ENCODE measurements at regions not wholly inside any gene's neighbourhood (a gene's known extent, or its start where the extent isn't known, plus 50 kb on each side); places are given as distances from the start of the nearest gene placed in this dataset.

- peaks cover 3% of the 10 kb centered on the region for H3K27me3 Mint-ChIP-seq
- H3K27ac Mint-ChIP-seq, result no peak overlapping the region
- H3K4me3 Mint-ChIP-seq (ENCODE audit: low read depth), result no peak overlapping the region
- no peaks in the 10 kb centered on the region for H3K9me3 Mint-ChIP-seq (ENCODE audit: low read depth)
- DNase-seq (ENCODE audit: low spot score, unreplicated experiment), result no peak
- no peaks in the 10 kb centered on the region for H3K36me3 Mint-ChIP-seq (ENCODE audit: insufficient read depth)
- no peak for TF ChIP-seq CTCF (IDR thresholded peaks at IDR 0.05; ENCODE audit: unreplicated experiment)
- no peaks in the 10 kb centered on the region for H3K4me1 Mint-ChIP-seq (ENCODE audit: low read depth)
Observed at GRCh38 chr4:108400309-108400708, 220.1 kb upstream of the RPL34 start.

GRCh38 chr4:108399610-108400265, 220.6 kb upstream of the RPL34 start:
- no peak for DNase-seq (ENCODE audit: low spot score, unreplicated experiment)
- Mint-ChIP-seq H3K27me3 (peaks cover 3% of the 10 kb centered on the region), H3K9me3 (ENCODE audit: low read depth) (no peaks in the 10 kb centered on the region), H3K4me3 (ENCODE audit: low read depth) (no peak overlapping the region), H3K4me1 (ENCODE audit: low read depth) (no peaks in the 10 kb centered on the region), H3K36me3 (ENCODE audit: insufficient read depth) (no peaks in the 10 kb centered on the region), H3K27ac (no peak overlapping the region)
- no peak for TF ChIP-seq CTCF (IDR thresholded peaks at IDR 0.05; ENCODE audit: unreplicated experiment)

GRCh38 chr4:108398836-108399235, 221.5 kb upstream of the RPL34 start:
- no peaks in the 10 kb centered on the region for H3K36me3 Mint-ChIP-seq (ENCODE audit: insufficient read depth)
- no peak for TF ChIP-seq CTCF (IDR thresholded peaks at IDR 0.05; ENCODE audit: unreplicated experiment)
- H3K27ac Mint-ChIP-seq, result no peak overlapping the region
- no peak overlapping the region for H3K4me3 Mint-ChIP-seq (ENCODE audit: low read depth)
- peaks cover 3% of the 10 kb centered on the region for H3K27me3 Mint-ChIP-seq
- no peak for DNase-seq (ENCODE audit: low spot score, unreplicated experiment)
- H3K9me3 Mint-ChIP-seq (ENCODE audit: low read depth), result no peaks in the 10 kb centered on the region
- no peaks in the 10 kb centered on the region for H3K4me1 Mint-ChIP-seq (ENCODE audit: low read depth)

- Mint-ChIP-seq H3K36me3 (ENCODE audit: insufficient read depth) (no peaks in the 10 kb centered on the region), H3K4me1 (ENCODE audit: low read depth) (no peaks in the 10 kb centered on the region), H3K27ac (no peak overlapping the region), H3K4me3 (ENCODE audit: low read depth) (no peak overlapping the region), H3K27me3 (peaks cover 3% of the 10 kb centered on the region), H3K9me3 (ENCODE audit: low read depth) (no peaks in the 10 kb centered on the region)
- DNase-seq (ENCODE audit: low spot score, unreplicated experiment), result no peak
- TF ChIP-seq CTCF (IDR thresholded peaks at IDR 0.05; ENCODE audit: unreplicated experiment), result no peak
Observed at GRCh38 chr4:108398316-108398715, 222.1 kb upstream of the RPL34 start.

- TF ChIP-seq CTCF (IDR thresholded peaks at IDR 0.05; ENCODE audit: unreplicated experiment), result no peak
- DNase-seq (ENCODE audit: low spot score, unreplicated experiment), result no peak
- no peaks in the 10 kb centered on the region for H3K36me3 Mint-ChIP-seq (ENCODE audit: insufficient read depth)
- H3K4me1 Mint-ChIP-seq (ENCODE audit: low read depth), result no peaks in the 10 kb centered on the region
- no peaks in the 10 kb centered on the region for H3K9me3 Mint-ChIP-seq (ENCODE audit: low read depth)
- H3K4me3 Mint-ChIP-seq (ENCODE audit: low read depth), result no peak overlapping the region
- peaks cover 3% of the 10 kb centered on the region for H3K27me3 Mint-ChIP-seq
- H3K27ac Mint-ChIP-seq, result no peak overlapping the region
Observed at GRCh38 chr4:108397850-108398249, 222.5 kb upstream of the RPL34 start.

Data from progenitor cell of endocrine pancreas (in vitro differentiated cells).